Mucosa of gallbladder (tissue), 1 donor: ENCODE measurements at regions not wholly inside any gene's neighbourhood (a gene's known extent, or its start where the extent isn't known, plus 50 kb on each side); places are given as distances from the start of the nearest gene placed in this dataset.
"Not testable (repeated sequence)": the region's sequence is repeated elsewhere in the genome, so short reads cannot be mapped to it uniquely, and the experiment has no call there.

Experiments
- DNase-seq: peaks from one replicate; pipeline ENCODE4 v3.0.0-alpha.2; 2020; ENCODE audit warnings: low spot score
- donor health status: DM: no; HTN: no; CAD: no.

GRCh38 chr13:40355126-40355724, 311.2 kb downstream of the FOXO1 start:
- DNase-seq, result peak; percentile 34

DNA sequence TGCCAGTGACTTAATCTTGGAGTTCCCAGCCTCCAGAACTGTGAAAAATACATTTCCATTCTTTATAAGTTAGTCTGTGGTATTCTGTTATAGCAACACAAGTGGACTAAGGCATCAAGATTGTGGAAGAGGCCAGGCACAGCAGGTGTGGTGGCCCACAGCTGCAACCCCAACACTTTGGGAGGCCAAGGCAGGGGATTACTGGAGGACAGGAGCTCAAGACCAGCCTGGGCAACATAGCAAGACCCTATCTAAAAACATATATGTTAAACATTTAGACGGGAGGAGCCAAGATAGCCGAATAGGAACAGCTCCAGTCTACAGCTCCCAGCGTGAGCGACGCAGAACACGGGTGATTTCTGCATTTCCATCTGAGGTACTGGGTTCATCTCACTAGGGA, 310.4 kb downstream of the FOXO1 start:
- no peak for DNase-seq

DNA sequence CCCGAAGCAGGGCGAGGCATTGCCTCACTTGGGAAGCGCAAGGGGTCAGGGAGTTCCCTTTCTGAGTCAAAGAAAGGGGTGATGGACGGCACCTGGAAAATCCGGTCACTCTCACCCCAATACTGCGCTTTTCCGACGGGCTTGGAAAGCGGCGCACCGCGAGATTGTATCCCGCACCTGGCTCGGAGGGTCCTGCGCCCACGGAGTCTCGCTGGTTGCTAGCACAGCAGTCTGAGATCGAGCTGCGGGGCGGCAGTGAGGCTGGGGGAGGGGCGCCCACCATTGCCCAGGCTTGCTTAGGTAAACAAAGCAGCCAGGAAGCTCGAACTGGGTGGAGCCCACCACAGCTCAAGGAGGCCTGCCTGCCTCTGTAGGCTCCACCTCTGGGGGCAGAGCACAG, 310.0 kb downstream of the FOXO1 start:
- not testable (repeated sequence) for DNase-seq

GRCh38 chr13:40362502-40362901, 303.9 kb downstream of the FOXO1 start:
- DNase-seq, result no peak

GRCh38 chr13:40363653-40364052, 302.8 kb downstream of the FOXO1 start:
- DNase-seq, result no peak

- DNase-seq, result no peak
These were observed 300.3 kb downstream of the FOXO1 start for GRCh38 chr13:40366119-40366518.

- no peak for DNase-seq
These were observed 298.1 kb downstream of the FOXO1 start for GRCh38 chr13:40368127-40368891.

GRCh38 chr13:40370661-40371060, 295.8 kb downstream of the FOXO1 start:
- DNase-seq, result no peak

GRCh38 chr13:40371531-40372125, 294.8 kb downstream of the FOXO1 start:
- no peak for DNase-seq

- not testable (repeated sequence) for DNase-seq
These were observed 292.8 kb downstream of the FOXO1 start for GRCh38 chr13:40373608-40374007.

DNA sequence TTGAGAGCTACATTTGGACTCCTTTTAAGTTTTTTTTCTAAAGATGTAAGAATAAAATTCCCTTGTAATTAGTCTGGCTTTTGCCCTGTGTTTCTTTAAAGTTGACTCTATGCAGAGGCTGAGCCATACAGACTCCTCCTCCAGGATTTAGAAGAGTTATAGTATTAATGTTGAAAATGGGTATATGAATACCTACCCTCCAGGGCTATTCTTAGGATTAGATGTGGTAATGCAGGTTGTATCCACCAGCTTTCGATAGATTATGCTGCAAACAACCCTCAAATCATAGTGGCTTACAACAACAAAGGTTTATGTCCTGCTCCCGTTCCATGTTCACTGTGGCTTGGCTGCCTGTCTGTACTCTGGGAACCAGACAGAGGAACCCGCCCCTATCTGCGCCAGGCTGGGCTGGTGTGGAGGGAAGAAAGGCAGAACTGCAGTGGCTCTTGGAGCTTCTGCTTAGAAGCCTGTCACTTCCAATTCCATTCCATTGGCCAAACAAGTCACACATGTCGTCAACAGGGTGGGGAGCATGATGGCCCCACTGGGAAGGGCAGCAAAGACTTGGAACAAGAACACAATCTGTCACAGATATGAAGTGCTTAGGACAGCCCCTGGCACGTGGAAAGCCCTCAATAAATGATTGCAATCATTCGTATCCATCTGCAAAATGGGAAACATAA, 290.8 kb downstream of the FOXO1 start:
- DNase-seq, result no peak

- DNase-seq, result no peak
These were observed 290.1 kb downstream of the FOXO1 start for GRCh38 chr13:40376296-40376849.

DNA sequence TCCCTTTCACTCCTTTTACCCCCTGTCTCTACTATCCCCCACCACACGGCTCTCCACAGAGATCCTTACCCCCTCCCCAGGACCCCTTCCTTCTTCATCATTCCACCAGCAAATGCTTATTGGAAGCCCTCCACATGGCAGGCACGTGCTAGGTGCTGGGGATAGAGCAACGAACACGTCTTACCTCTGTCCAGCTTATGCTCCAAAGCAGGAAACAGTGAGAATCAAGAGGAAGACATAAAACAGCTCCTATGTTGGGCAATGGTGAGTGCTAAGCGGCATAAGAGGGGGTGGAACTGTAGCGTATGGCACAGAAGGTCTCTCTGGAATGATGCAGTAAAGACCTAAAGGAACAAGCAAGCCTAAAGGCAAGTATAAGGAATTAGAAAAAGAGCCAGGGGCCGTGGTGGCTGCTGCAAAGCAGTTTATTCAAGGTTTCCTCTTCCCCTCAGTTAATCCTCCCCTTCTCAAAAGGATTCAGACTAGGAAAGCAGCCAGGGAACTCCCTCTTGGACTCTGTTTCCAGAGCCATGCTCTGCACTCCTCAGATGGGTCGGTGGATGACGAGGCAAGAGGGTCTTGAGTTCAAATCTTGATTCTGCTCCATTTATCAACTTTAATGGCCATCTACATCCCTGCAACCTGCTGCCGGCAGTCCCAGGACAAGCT, 289.4 kb downstream of the FOXO1 start:
- no peak for DNase-seq

GRCh38 chr13:40377783-40378182, 288.7 kb downstream of the FOXO1 start:
- DNase-seq, result no peak

DNA sequence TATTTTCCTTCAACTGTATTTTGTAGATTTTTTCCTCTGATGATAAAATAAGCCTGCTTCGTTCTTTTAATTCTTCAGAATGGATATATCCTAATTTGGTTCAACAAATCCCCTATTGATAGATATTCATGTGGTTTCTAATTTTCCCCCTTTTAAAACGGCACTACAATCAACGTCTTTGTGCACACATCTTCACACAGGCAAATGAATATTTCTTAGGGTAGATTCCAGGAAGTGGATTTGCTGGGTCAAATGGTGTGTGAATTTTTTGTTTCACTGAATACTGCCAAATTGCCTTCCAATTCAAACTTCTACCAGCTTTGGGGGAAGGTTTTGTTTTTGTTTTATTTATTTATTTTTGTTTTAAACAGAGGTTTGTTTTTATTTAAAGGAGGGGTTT, 287.2 kb downstream of the FOXO1 start:
- no peak for DNase-seq

GRCh38 chr13:40379794-40380578, 286.5 kb downstream of the FOXO1 start:
- no peak for DNase-seq

- no peak for DNase-seq
These were observed 284.3 kb downstream of the FOXO1 start for GRCh38 chr13:40381935-40382764.

- DNase-seq, result no peak
These were observed 283.3 kb downstream of the FOXO1 start for GRCh38 chr13:40383132-40383531.

DNA sequence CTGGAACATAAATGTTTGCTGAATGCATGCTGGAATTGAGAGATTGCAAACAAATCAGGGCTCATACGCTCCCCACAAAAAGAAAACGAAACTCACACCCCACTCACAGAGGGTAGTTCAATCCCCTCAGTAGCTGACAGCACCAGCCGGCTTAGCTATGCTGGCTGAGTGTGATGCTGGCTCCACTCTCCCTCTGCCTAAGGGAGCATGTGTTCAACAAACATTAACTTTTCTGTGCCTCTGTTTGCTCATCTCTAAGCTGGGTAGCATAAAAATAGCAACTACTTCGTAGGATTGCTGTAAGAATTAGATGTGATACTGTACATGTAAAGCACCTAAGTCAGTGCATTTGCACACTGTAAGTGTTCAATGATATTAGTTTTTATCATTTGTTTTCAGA, 282.6 kb downstream of the FOXO1 start:
- DNase-seq, result no peak
